Motor neuron (in vitro differentiated cells): ENCODE measurements at regions not wholly inside any gene's neighbourhood (a gene's known extent, or its start where the extent isn't known, plus 50 kb on each side); places are given as distances from the start of the nearest gene placed in this dataset.
"Not testable (repeated sequence)": the region's sequence is repeated elsewhere in the genome, so short reads cannot be mapped to it uniquely, and the experiment has no call there.

Source experiments
- ATAC-seq, 8 experiments: fragments of 200-7000 bp; cut with Tn5 transposase; replicated peaks in 6 of 8; 2 replicates each; pipeline ENCODE4 v1.8.0; 2021; ENCODE audit warnings: mild to moderate bottlenecking in 8 of 8, moderate library complexity in 8 of 8
- H3K27ac ChIP-seq, 2 donors: fragments of 250-450 bp; sonication (Bioruptor Pico); 2 replicates each; pipeline ENCODE4 v1.9.0; 2021; ENCODE audit warnings: antibody characterized with exemption in 2 of 2, mild to moderate bottlenecking in 2 of 2, moderate library complexity in 1 of 2
- H3K4me1 ChIP-seq, 2 donors: fragments of 250-450 bp; sonication (Bioruptor Pico); replicated peaks in 1 of 2; 2 replicates each; pipeline ENCODE4 v1.6.1; 2021; ENCODE audit warnings: antibody characterized with exemption in 2 of 2, mild to moderate bottlenecking in 2 of 2, moderate library complexity in 1 of 2
- H3K4me3 ChIP-seq, 5 donors: fragments of 250-450 bp; sonication (Bioruptor Pico); 2 replicates each; pipeline ENCODE4 v1.9.0; 2021; ENCODE audit warnings: antibody characterized with exemption in 5 of 5, mild to moderate bottlenecking in 5 of 5, moderate library complexity in 4 of 5
- WGBS, 10 experiments: fragments of 450-650 bp; shearing (Covaris generic); methylation state at CpG; one replicate each; pipeline ENCODE4 v1.0.0; 2022; 5-methylcytosine and 5-hydroxymethylcytosine counted together
- in situ Hi-C, 9 experiments: fragments of 400-800 bp; cut with MboI; loops; one replicate each; pipeline ENCODE4 v1.15.0; 2021; ENCODE audit warnings: low sequenced_read_pairs in 9 of 9, low pct_unique_long_range_greater_than_20kb in 2 of 9; ENCODE audit not compliant: unreplicated experiment in 9 of 9

DNA sequence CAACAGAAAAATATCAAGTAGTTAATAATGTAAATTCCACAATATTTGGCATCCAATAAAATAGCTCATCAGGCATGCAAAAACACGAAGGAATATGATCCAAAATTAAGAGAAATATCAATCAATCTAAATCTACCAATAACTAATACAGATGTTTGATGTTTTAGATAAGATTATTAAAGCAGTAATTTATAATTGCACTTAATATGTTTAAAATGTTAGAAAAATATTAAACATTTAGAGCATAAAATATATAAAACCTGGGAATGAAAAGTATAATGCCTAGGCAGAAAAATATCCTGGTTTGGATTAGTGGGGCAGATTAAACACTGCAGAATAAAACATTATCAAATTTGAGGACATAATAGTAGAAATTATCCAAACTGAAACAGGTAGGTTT, 879.9 kb downstream of the FAM181B start:
- ATAC-seq, result no peak
- Histone ChIP-seq H3K4me3 (no peak overlapping the region), H3K27ac (no peak overlapping the region), H3K4me1 (no peaks in the 10 kb centered on the region)
- 0 to 86% (median 50%) methylated on average over 1 of the region's 1 CpG; no CpG with 5 or more reads in 1 of the 10 experiments for WGBS, 10 experiments
- in situ Hi-C loops, result no loop called here

GRCh38 chr11:81852896-81853295, 880.8 kb downstream of the FAM181B start:
- Histone ChIP-seq H3K27ac (no peak overlapping the region), H3K4me1 (no peaks in the 10 kb centered on the region), H3K4me3 (no peak overlapping the region)
- no peak for ATAC-seq
- in situ Hi-C loops, result no loop called here
- WGBS, 10 experiments, result 0 to 89% (median 40%) methylated on average over 1 of the region's 1 CpG; no CpG with 5 or more reads in 2 of the 10 experiments

GRCh38 chr11:81840380-81840779, 893.3 kb downstream of the FAM181B start:
- Histone ChIP-seq H3K27ac (no peak overlapping the region), H3K4me3 (no peak overlapping the region), H3K4me1 (peaks cover 0 to 3% of the 10 kb centered on the region in 2 donors)
- WGBS, 10 experiments, result 7 to 98% (median 72%) methylated on average over 2 to 5 of the region's 5 CpGs; no CpG with 5 or more reads in 6 of the 10 experiments
- no peak for ATAC-seq
- in situ Hi-C loops, result no loop called here

DNA sequence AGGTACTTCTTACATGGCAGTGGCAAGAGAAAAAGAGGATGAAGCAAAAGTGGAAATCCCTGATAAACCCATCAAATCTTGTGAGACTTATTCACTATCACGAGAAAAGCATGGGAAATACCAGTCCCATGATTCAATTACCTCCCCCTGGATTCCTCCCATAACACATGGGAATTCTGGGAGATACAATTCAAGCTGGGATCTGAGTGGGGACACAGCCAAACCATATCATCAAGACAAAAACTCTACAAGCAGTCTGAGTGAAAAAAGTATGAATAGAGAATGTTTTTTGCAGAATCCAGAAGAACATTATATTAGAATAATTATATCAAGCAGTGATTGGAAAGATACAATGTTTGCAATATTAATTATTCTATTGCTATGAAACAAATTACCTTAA, 893.7 kb downstream of the FAM181B start:
- no peak overlapping the region for H3K27ac ChIP-seq
- peaks cover 0 to 3% of the 10 kb centered on the region in 2 donors for H3K4me1 ChIP-seq
- ATAC-seq, result no peak
- in situ Hi-C loops, result no loop called here
- 0 to 86% (median 63%) methylated on average over 1 of the region's 1 CpG; no CpG with 5 or more reads in 3 of the 10 experiments for WGBS, 10 experiments
- no peak overlapping the region for H3K4me3 ChIP-seq

DNA sequence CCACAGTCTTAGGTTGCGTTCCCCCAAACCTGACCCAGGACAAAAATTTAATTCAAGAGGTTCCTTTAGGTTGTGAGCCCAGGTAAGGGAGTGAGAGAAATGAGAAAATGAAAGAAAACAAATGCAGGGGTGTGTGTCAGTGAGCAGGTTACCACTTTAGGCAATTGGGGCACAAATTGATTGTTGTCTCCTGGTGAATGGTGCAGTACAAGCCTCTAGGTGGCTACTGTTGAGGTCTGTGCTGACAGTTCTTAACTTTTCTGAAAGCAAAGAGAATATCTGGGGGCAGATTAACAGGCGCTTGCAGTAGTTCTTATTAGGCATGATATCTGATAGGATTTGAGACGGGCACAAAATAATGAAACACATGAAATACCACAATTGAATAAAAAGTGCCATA, 894.6 kb downstream of the FAM181B start:
- ATAC-seq, result no peak
- in situ Hi-C loops, result no loop called here
- WGBS, 10 experiments, result 49 to 100% (median 83%) methylated on average over 1 to 3 of the region's 3 CpGs; no CpG with 5 or more reads in 1 of the 10 experiments
- Histone ChIP-seq H3K4me3 (no peak overlapping the region), H3K27ac (no peak overlapping the region), H3K4me1 (peaks cover 0 to 3% of the 10 kb centered on the region in 2 donors)

DNA sequence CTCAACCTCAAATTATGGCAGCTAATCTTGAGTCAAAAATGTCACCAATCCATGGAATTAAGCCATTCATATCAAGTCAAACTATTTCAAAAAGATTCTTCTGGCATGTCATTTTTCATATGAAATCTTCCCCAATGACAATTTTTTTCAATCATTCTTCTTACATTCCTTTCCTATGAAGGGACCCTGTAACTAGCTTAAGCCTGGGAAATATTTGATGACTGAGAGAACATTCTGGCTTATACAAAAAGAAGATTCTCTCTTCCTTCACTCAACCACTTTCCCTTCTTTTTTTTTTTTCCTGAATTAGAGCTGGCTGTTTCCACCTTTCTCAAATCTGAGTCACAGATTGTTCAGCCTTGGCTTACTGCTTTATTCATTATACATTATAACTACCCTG, 903.7 kb downstream of the FAM181B start:
- ATAC-seq, result no peak
- in situ Hi-C loops, result no loop called here
- no peak overlapping the region for H3K4me3 ChIP-seq
- H3K4me1 ChIP-seq, result peaks cover 2 to 3% of the 10 kb centered on the region in 2 donors
- no peak overlapping the region for H3K27ac ChIP-seq

DNA sequence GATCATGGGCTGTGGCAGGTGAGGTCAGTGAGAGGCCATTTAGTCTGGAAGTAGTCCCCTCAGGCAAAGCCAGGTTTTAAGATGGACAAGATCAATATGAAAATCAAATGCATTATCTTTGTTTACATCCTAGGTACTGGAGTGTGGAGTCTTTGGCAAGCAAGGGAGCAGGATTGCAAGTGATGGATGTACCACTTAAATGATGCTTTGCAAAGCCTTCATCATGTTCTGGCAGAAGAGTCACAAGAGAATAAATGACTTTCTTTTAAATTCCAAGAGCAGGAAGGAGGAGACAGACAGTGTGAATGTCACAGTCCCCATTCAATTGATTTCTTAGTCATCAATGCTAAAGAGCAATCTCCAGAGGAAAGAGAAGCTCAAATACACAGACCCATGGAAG, 908.3 kb downstream of the FAM181B start:
- in situ Hi-C loops, result no loop called here
- peak in 5 of 8 experiments; percentile 49 to 89 (median 83) for ATAC-seq
- no peak overlapping the region for H3K4me3 ChIP-seq
- H3K27ac ChIP-seq, result no peak overlapping the region
- H3K4me1 ChIP-seq, result peaks cover 2 to 4% of the 10 kb centered on the region in 2 donors

- ATAC-seq, result no peak
- Histone ChIP-seq H3K4me3 (no peak overlapping the region), H3K27ac (no peak overlapping the region), H3K4me1 (no peaks in the 10 kb centered on the region)
- in situ Hi-C loops, result no loop called here
- WGBS, 10 experiments, result 27 to 100% (median 55%) methylated on average over 1 to 2 of the region's 2 CpGs; no CpG with 5 or more reads in 4 of the 10 experiments
Observed at GRCh38 chr11:81819462-81819861, 914.2 kb downstream of the FAM181B start.

- Histone ChIP-seq H3K27ac (no peak overlapping the region), H3K4me1 (no peaks in the 10 kb centered on the region), H3K4me3 (no peak overlapping the region)
- in situ Hi-C loops, result no loop called here
- ATAC-seq, result no peak
- 0 to 100% methylated on average over 1 of the region's 1 CpG; no CpG with 5 or more reads in 8 of the 10 experiments for WGBS, 10 experiments
Observed at GRCh38 chr11:81804858-81805257, 928.8 kb downstream of the FAM181B start.

GRCh38 chr11:81802591-81802990, 931.1 kb downstream of the FAM181B start:
- H3K4me1 ChIP-seq, result no peaks in the 10 kb centered on the region
- in situ Hi-C loops, result no loop called here
- no peak overlapping the region for H3K4me3 ChIP-seq
- ATAC-seq, result no peak
- 17 to 93% (median 82%) methylated on average over 1 to 3 of the region's 3 CpGs; no CpG with 5 or more reads in 3 of the 10 experiments for WGBS, 10 experiments
- H3K27ac ChIP-seq, result no peak overlapping the region

- 8 to 100% (median 86%) methylated on average over 1 to 3 of the region's 4 CpGs; no CpG with 5 or more reads in 2 of the 10 experiments for WGBS, 10 experiments
- ATAC-seq, result peak in 1 of 8 experiments; percentile 20
- in situ Hi-C loops, result no loop called here
- no peak overlapping the region for H3K27ac ChIP-seq
- no peak overlapping the region for H3K4me3 ChIP-seq
- H3K4me1 ChIP-seq, result no peaks in the 10 kb centered on the region
Observed at GRCh38 chr11:81792416-81792815, 941.2 kb downstream of the FAM181B start.

DNA sequence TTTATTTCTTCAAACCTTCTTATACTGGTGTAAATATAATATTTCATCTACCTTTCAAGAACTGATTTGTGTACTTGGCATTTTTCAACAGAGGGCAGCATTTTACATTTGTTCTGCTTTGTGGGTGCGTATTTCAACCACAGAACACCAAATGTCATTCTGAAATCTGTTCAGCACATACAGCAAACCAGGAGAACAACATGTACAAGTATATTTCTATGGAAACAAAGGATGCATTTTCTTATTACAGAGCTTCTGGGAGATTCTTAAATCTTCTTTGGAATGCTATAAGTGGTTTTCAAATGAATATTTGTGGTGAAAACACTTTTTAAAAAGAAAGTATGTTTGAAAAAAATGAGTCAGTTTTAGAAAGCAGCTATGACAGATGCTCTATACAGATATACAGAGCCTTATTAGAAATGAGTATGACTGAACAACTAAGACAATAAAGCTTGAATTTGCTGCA, 946.0 kb downstream of the FAM181B start:
- WGBS, 10 experiments, result 0 to 100% (median 89%) methylated on average over 1 of the region's 1 CpG; no CpG with 5 or more reads in 1 of the 10 experiments
- in situ Hi-C loops, result no loop called here
- no peak overlapping the region for H3K4me3 ChIP-seq
- no peak for ATAC-seq
- peaks cover 0 to 3% of the 10 kb centered on the region in 2 donors for H3K4me1 ChIP-seq
- H3K27ac ChIP-seq, result no peak overlapping the region

GRCh38 chr11:81772166-81772565, 961.5 kb downstream of the FAM181B start:
- no peak overlapping the region for H3K4me3 ChIP-seq
- 0 to 39% (median 0%) methylated on average over 2 to 3 of the region's 3 CpGs; no CpG with 5 or more reads in 3 of the 10 experiments for WGBS, 10 experiments

GRCh38 chr11:81769906-81770305, 963.8 kb downstream of the FAM181B start:
- in situ Hi-C loops, ATAC-seq: not testable (repeated sequence)
- 60 to 100% (median 67%) methylated on average over 1 to 3 of the region's 5 CpGs; no CpG with 5 or more reads in 7 of the 10 experiments for WGBS, 10 experiments

More at GRCh38 chr11:81772166-81772565, 961.5 kb downstream of the FAM181B start:
- no peaks in the 10 kb centered on the region for H3K4me1 ChIP-seq
- in situ Hi-C loops, result no loop called here
- no peak for ATAC-seq
- H3K27ac ChIP-seq, result no peak overlapping the region

More at GRCh38 chr11:81769906-81770305, 963.8 kb downstream of the FAM181B start:
- not testable (repeated sequence) for H3K27ac ChIP-seq, H3K4me1 ChIP-seq, H3K4me3 ChIP-seq
